Dedifferentiated amniotic fluid mesenchymal stem cell (primary cell): ENCODE measurements at regions not wholly inside any gene's neighbourhood (a gene's known extent, or its start where the extent isn't known, plus 50 kb on each side); places are given as distances from the start of the nearest gene placed in this dataset.

Experiments used
- DNase-seq: peaks from one replicate; pipeline ENCODE4 v3.0.0-alpha.2; 2016; ENCODE audit errors: extremely low spot score

DNA sequence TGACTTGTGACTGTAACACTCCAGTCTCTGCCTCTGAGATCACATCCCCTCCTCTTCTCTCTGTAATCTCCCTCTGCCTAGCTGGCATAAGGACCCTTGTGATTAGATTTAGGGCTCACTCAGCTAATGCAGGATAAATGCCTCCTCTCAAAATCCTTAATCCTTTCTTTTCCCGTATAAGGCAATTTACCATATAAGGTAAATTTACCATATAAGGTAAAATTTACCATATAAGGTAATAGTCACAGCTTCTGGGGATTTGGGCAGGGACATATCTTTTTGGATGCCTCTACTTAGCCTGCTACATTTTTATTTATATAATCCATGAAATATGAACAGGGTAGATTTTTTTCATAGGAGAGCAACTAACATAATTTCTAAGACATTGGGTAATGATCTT is 318.0 kb upstream of the PUM3 start:
- no peak for DNase-seq

DNA sequence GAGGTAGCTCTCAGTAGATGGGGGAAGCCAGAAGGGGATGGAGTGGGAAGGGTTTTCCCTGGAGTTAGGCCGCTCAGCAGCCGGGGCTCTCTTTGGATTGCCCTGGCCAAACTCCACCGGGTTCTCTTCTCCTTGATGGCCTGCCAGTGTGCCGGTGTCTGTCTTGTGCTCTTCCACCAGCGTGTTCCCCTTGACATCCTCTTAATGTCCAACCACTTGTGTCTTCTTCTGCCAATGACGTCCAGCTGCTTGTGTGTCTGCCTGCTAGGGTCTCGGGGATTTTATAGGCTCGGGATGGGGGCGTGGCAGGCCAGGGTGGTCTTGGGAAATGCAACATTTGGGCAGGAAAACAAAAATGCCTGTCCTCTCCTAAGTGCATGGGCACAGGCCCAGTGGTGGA is 313.1 kb upstream of the PUM3 start:
- DNase-seq: no peak

DNA sequence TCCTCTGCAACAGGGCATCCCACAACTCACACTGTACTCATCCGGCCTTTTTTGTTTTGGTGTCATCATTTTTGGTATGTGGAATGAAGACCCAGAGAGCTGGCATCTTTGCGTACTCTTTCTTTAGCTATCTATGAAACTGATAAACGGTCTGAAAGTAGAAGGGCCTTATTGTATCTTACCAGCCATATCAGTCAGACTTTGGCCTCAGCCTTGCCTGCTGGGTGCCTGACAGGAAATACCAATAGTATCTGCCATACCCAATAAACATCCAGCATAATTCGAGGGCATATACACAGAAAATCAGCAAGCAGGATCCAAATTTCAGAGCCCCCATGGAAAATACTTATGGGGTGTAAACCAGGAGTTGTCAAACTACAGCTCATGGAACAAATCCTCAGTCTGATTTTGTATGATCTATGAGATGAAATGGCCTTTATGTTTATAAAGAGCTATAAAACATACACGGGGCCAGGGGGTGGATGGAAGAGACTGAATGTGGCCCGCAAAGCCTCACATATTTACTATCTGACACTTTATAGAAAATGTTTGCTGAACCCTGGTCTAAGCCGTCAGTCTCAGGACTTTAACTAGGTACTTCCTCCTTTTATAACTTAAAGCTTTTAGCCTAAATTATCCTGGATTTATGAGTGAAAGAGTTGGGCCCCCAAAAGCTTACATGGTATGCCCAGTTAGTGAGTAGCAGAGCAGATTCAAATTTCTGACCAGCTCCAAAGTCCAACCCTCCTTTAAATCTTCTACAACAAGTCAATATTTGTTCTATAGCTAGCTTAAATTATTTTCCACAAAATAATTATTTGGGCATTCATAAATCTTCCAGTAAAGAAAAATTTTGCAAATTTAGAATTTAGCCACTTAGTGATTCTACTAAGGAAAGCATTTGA is 308.0 kb upstream of the PUM3 start:
- DNase-seq: no peak

DNA sequence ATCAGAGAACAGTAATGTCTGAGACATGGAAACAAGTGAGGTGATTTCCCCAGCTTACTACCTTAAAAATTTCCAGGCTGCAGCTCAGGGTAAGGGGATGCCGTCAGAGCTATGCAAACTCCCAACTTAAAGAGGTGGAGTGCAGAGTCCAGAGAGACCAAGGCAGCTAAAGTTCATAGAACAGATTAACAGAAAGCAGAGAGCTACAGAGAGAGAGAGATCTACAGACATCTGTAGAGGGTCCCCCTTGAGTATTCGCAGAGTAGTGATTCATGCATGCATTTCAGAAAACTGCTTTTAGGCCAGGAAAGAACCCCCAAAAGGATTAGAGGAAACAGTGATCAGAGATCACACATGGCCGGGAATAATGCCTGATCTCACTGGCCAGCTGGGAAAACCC is 306.2 kb upstream of the PUM3 start:
- no peak for DNase-seq

DNA sequence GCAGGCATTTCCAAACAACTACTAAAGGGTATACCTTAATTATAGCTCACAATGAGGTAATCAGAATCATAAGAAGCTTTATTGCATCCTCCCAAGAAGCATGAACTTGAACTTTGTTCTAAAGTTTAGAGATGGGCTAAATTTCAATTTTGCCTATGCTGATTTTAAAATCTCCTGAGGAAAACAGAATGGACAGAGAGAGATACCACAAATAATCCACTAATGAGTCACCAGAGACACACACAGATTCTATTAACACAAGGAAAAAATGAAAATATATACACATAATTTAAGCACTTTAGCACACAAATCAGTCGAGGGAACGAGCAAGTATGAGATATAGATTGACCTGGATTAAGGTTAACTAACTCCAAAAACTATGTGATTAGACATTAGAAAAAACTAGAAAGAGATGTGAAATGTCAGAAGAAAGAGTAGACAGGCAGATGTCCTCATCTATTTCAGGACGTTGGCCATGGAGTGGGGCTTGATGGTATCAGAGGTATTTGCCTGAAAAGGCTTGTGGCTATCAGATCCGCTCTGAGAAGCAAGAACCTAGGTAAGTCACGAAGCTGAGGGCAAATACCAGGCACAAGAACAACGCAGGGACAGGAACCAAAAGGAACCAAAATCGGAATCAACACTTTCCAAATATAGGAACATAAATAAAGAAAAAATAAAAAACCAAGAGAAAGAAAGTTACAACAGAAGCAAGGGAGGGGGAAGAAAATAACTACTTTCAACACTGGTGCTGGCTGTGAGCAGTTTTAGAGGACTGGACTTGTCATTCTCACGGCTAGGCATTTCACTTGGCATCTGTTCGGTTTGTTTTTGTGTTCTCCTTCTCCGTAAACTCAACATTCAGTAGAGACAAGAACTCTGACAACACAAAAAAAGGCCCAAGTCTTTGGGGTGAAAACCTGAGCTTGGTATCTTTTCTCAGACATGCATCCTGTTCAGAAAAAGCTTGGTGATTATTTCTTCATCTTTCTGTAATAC is 294.6 kb upstream of the PUM3 start:
- DNase-seq: no peak

DNA sequence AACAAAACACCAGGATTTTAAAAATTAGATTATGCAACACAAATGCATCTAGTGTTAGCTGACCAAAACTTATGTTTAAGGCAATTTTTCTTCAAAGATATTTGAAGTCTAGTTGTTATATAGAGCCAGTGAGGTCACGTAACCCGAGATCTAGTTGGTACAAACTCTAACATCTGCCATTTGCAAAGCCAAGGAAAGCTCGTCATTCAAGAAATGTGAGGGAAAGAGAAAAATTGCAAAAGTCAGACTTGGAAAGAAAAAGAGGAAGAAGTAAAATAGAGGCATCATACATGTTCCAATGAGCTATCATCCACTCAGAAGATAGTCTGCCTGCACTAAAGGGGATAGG is 293.4 kb upstream of the PUM3 start:
- DNase-seq: no peak

DNA sequence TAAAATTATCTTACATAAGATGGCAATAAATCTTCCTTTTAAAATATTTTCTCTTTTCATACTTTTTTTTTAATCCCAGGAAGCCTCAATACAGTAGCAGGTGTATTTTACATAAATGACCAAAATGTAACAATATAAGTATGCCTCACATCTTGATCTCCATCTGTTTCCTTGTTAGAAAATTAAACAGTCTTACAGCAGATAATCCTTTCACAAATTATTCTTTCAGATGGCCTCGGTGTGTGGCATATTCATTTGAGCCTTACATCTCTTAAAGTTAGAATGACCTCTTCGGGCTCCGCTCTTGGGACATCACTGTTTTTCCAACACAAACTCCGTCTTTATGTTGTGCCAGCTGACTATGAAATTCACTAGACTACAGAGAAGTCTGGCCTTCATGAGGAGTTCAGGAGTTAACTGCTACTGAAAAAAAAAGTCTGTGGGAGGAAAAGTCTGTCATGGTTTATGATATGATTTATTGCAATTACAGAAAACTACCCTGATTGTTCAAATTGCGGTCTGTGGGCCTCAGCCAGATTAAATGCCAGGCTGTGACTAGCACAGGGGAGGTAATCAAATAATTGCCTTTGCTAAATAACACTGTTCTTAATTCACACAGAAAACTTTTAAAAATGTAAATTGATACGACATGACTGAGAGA is 292.9 kb upstream of the PUM3 start:
- DNase-seq: no peak

DNA sequence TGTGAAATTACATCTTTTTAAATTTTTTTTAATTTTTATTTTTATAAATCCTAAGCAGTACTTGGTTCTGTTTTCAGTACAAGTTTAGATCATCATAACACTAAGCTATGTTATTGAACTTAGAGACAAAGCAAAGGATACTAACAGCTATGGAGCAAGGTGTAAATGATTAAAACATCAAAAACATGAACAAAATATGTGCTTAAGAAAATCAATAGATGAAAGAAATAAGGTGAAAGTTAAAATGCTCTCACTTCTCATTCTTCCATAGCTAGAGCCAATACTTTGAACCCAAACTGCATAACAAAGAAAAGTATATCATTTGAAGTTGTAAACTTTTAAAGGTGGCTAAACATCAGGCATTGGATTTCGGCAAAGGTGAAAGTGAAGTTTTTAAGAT is 292.3 kb upstream of the PUM3 start:
- no peak for DNase-seq

DNA sequence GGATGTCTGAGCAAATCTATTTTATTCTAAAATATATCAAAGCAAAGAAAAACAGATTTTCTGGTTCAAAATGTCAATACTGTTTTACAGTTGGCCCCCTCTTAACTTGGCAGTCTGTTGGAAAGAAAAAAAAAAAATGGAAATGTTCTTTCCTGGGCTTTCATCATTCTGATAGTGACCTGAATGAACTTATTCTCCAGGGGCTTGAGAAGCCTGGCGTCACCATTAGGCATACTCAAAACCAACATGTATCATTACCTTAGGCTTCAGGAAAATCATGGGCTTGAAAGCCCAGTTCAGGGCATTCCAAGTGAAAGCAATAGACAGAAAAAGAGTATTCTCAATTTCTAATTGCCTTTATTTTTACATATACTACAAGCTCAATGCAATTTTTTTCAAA is 283.7 kb upstream of the PUM3 start:
- DNase-seq: peak; percentile 3

DNA sequence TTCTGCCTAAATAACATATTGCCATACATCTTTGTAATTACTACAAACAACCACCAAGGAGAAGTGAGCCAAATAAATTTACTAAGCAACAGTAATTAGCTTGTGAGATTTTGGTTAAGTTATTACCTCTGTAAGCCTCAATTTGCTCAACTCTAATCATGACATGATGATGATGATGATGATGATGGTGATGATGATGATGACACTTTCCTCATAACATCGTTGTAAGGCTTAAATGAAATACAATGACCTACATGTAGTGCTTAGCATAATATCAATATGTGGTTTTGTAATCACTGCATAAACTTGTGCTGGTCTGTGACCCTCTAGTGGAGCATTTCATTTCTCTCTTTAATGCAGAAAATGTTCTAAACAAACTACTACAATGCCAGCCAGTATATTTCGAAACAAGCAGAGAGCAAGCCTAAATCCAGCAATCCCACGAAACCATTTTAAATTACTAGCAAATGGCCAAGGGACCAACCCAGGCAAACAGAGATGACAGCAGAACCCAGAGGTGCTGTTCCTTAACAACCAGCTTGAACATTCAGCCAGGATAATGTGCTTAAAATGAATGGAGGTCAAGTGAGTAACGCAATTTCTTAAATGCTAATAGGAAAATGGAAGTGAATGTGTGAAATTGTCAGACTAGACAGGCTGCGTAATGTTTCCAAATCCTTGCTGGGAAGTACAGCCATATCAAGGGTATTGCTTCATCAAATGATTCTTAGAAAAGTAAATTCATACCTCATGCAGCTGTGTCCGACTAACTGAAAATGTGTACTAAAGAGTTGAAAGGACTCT is 281.9 kb upstream of the PUM3 start:
- peak; percentile 14 for DNase-seq

DNA sequence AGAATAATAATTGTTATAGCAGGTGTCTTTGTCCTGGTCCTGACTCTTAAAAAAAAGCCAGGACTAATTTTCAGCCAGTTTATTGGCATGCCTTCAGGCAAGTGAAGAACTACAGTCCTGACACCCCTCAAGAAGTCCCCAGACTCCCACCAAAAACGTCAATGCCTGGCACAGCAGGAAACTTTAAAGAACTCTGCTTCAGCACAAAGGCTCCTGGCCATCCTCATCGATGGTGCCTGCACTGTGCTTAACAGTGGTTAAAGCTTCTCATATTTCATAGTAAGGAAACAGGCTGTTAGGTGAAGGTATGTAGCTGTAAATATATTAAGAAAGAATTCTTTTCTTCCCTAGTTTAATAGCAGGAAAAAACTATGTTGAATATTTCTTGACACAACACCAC is 280.1 kb upstream of the PUM3 start:
- peak; percentile 14 for DNase-seq

DNA sequence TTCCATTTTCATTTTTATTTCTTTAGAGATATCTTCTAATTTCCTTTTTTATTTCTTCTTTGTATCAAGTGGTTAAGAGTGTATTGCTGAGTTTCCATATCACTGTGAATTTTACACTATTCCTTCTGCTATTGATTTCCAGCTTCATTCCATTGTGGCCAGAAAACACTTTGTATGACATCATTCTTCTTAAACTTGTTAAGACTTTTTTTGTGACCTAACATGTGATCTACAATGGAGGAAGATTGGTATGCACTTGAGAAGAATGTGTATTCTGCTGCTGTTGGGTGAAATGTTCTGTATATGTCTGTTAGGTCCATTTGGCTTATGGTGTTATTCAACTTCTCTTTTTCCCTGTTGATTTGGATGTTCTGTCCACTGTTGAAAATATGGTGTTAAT is 274.2 kb upstream of the PUM3 start:
- peak; percentile 13 for DNase-seq

DNA sequence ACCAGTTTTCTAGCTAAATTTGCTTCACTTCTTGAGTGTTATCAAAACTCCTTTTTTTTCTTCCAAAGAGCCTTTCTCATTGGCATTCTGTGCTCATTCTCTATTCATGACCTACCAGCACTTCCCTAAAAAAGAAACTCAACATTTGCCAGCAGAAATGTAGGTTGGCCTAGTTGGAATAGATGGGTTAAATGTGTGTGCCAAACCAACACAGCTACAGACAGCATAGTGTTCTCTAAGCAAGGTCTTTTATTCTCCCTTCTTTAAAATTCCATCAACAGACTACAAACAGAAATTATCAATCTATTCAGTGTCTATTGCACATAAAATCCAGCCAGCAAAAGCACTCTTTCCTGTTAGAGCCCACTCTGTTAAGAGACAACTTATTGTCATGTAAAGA is 255.8 kb upstream of the PUM3 start:
- no peak for DNase-seq

DNA sequence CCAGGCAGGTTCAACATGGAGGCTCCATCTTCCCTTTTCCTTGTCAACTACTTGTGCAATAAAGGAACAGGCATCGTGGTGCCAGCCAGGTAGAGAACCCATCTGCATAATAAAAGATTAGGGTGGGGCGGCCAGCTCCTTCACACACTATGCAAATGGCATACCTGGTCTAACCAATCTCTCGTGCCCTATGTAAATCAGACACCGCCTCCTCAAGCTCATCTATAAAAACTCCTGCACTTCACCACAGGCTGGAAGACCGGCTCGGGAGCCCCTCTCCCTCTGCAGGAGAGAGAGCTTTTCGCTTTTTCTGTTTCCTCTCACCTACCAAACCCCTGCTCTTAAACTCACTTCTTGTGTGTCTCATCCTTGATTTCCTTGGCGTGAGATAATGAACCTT is 244.3 kb upstream of the PUM3 start:
- DNase-seq: no peak

DNA sequence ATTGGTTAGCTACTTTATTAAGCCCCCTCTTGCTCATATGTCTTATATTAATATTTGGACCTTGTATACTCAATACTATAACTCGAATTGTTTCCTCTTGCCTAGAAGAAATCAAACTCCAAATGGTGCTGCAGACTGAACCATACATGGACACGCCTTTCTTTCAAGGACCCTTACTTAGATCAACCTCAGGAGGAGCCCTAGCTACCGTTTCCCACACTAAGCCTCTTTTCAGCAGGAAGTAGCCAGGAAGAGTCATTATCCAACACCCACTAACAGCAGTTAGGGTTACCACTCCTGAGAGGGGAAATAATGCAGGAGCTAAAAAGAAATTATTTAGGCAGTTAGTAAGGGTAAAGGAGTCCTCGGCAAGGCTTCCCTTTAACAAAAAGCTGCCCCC is 243.8 kb upstream of the PUM3 start:
- no peak for DNase-seq

DNA sequence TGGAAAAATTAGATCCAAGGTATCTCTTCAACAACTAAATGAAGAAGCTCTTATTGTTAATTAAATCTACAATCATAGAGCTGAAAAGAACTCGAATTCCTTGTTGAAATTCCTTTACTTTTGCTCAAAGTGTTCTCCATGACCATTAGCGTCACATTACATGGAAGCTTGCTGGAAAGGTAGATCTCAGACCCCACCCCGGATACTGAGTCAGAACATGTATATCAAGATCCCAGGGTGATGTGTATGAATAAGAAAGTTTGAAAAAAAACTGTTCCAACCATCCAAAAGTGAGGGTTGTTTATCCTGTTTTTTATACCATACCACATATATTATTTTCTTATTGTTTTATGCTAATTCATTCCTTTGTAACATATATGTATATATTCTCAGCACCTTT is 237.1 kb upstream of the PUM3 start:
- DNase-seq: no peak

DNA sequence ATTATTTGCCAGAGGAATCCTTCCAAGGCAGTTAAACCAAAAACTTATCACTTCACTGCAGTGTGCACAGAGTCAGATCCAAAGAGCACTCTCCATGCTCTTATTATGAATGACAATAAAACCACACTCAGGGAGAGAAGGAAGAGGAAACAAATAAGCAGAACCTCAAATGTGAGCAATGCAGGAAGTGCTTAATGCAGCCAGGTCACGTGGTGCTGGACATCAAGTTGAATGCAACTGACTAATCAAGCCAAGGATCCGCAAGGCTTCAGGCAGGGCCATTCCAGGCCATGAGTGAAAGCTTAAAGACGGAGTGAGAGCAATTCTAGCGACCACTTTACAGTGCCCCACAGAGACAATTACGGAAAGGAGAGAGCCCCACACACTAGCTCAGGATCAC is 230.4 kb upstream of the PUM3 start:
- no peak for DNase-seq

DNA sequence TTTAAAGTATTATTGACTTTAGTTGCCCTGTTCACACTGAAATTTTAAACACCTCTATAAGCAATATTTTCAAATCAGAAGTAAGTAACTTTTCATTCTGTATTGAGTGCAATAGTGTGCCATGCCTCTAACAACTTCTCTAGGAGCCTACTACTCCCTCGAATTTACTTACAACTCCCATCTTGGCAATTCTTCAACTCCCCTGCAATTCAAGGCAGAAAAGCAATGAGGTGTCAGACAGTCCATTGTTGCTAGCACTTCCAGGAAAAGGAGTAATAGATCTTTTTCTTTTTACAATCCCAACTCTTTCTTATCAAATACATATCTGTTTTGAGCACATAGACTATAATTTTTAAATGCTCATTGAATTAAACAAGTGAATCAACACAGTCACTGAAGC is 222.7 kb upstream of the PUM3 start:
- no peak for DNase-seq

DNA sequence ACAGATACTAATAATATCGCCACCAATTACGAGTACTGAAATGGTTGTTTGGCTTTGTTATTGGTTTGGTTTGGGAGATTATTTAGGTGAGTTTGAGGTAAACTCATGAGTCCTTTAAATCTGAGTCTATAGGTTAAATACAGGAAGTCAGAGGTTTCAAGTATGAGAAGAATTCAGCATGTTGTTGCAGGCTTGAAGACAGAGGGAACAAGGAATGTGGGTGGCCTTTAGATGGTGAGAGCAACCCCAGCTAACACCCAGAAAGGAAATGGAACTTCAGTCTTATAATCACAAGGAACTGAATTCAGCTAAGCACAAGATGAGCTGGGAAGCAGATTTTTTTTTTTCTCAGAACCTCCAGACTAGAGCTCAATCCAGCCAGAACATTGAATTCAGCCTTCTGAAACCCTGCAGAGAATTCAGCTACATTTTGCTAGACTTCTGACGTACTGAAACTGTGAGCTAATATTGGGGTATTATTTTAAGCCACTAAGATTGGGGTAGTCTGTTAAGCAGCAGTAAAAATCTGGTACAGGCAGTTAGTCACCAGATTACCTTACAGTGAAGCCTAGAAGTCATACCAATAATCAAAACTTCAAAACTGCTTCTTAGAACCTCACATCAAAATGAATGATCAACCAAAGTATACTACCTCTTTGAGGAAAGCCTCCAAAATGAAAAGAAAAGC is 216.0 kb upstream of the PUM3 start:
- no peak for DNase-seq

DNA sequence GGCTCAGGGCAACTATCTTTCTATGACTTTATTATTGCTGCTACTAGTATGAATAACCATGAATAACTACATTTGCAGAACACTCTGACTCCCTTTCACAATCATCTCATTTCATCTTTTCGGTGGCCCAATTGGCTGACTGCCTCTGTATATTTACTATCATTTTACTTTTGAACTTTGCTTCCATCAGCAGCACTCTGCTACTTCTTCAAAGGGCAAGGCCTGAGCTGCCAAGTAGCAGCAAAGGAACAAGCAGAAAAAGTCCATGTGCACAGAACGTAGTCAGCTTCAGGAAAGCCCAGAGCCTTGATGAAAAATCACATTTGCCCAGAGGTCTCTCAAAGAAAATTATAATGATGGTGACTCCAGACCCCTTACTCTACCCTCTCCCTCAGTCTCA is 214.5 kb upstream of the PUM3 start:
- no peak for DNase-seq

DNA sequence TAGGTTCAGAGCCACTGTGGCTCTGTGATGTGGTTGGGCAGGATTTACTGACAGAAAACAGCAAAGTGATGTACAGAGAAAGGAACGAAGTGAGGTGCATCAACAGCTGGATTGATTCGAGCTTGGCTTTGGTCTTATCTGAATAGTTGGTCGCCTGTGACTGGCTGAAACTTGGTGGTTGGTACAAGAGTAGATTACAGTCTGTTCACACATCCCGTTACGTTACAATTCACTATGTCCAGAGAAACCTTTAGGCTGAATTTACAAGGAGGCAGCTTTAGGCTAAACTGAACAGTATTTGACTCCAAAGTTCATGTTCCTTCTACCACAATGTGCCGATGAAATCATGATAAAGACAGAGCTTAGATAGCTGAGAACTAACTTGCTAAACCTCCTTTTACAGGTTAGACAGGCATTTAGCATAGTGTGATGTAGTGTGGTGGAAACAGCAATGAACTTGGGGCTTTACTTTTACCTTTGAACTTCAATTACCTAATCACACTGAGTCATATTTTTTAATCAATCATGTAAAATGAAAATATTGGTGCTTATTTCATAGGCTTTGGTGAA is 210.2 kb upstream of the PUM3 start:
- DNase-seq: no peak
